ENCODE measurements at regions not wholly inside any gene's neighbourhood (a gene's known extent, or its start where the extent isn't known, plus 50 kb on each side); places are given as distances from the start of the nearest gene placed in this dataset.

DNA sequence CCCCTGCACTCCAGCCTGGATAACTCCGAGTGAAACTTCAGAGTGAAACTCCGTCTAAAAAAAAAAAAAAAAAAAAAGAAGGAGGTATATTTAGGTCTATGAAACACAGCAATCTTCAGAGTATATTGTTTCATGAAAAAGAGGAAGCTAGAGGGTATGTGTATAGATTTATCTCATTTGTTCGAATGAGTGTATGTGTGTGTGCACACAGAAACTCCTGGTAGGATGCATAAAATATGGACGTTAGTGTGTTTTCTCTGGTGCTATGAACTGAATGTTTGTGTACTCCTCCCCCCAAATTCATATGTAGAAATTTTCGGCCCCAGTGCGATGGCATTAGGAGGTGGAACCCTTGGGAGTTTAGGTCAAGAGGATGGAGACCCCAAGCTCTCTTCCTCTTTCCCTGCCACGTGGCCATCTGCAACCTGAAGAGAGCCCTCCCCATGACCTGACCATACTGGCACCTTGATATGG is 98.6 kb upstream of the KLF13 start:
- Histone ChIP-seq H3K4me3 (no peak overlapping the region), H3K27me3 (replicated peaks; ENCODE audit: insufficient read depth) (no peaks in the 10 kb centered on the region), H3K27ac (no peak overlapping the region), H3K9me3 (no peaks in the 10 kb centered on the region), H3K36me3 (no peaks in the 10 kb centered on the region), H3K4me1 (replicated peaks) (no peaks in the 10 kb centered on the region)
- TF ChIP-seq POLR2A (IDR thresholded peaks at IDR 0.05) (no peak), POLR2AphosphoS5 (IDR thresholded peaks at IDR 0.05) (no peak)
- 84% methylated on average over 7 of the region's 7 CpGs for WGBS
- intact Hi-C loops (cut with DNase I), result no loop called here
- no peak for DNase-seq (ENCODE audit: low spot score)

DNA sequence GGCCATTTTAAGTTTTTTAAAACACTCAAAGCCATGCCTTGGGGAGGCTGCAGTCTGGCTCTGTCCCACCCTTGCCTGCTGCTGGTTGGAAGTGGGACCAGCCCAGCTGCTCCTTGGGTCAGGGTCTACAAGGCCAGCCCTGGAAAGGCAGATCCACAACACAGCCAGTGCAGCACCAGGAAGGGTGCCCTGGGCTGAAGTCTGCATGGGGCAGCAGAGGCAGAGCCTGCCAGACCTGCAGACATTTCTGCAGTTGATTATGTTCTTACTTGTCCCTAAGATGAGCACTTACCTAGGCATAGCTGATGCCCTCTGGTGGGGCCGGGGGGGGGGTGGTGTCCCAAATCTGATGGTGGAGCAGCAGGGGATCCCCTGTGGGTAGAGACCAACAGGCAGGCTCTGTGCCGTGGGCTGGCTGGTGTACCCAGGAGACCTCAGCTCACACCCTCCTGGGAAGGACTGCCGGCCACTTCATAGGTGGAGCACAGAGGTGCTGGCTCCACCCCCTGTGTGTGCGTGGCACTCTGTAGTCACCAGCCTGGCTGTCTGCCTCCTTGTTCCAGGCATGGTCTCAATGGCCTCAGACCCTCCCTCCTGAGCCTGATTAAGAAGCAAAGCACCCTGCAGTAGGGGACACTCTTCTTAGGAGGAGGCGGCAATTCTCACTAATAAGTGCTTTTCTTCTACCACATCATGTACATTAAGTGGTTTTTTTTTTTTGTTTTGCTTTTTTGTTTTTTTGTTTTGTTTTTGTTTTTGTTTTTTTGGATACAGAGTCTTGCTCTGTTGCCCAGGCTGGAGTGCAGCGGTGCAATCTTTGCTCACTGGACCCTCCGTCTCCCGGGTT is 97.4 kb upstream of the KLF13 start:
- Histone ChIP-seq H3K4me1 (replicated peaks) (no peaks in the 10 kb centered on the region), H3K27me3 (replicated peaks; ENCODE audit: insufficient read depth) (no peaks in the 10 kb centered on the region), H3K27ac (no peak overlapping the region), H3K9me3 (no peaks in the 10 kb centered on the region), H3K4me3 (no peak overlapping the region), H3K36me3 (no peaks in the 10 kb centered on the region)
- intact Hi-C loops (cut with DNase I), result no loop called here
- DNase-seq (ENCODE audit: low spot score), result no peak
- WGBS, result 73% methylated on average over 8 of the region's 8 CpGs
- TF ChIP-seq, protein P1, sequence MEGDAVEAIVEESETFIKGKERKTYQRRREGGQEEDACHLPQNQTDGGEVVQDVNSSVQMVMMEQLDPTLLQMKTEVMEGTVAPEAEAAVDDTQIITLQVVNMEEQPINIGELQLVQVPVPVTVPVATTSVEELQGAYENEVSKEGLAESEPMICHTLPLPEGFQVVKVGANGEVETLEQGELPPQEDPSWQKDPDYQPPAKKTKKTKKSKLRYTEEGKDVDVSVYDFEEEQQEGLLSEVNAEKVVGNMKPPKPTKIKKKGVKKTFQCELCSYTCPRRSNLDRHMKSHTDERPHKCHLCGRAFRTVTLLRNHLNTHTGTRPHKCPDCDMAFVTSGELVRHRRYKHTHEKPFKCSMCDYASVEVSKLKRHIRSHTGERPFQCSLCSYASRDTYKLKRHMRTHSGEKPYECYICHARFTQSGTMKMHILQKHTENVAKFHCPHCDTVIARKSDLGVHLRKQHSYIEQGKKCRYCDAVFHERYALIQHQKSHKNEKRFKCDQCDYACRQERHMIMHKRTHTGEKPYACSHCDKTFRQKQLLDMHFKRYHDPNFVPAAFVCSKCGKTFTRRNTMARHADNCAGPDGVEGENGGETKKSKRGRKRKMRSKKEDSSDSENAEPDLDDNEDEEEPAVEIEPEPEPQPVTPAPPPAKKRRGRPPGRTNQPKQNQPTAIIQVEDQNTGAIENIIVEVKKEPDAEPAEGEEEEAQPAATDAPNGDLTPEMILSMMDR (IDR thresholded peaks at IDR 0.05), result no peak
- TF ChIP-seq POLR2AphosphoS5 (IDR thresholded peaks at IDR 0.05) (no peak), POLR2A (IDR thresholded peaks at IDR 0.05) (no peak)

DNA sequence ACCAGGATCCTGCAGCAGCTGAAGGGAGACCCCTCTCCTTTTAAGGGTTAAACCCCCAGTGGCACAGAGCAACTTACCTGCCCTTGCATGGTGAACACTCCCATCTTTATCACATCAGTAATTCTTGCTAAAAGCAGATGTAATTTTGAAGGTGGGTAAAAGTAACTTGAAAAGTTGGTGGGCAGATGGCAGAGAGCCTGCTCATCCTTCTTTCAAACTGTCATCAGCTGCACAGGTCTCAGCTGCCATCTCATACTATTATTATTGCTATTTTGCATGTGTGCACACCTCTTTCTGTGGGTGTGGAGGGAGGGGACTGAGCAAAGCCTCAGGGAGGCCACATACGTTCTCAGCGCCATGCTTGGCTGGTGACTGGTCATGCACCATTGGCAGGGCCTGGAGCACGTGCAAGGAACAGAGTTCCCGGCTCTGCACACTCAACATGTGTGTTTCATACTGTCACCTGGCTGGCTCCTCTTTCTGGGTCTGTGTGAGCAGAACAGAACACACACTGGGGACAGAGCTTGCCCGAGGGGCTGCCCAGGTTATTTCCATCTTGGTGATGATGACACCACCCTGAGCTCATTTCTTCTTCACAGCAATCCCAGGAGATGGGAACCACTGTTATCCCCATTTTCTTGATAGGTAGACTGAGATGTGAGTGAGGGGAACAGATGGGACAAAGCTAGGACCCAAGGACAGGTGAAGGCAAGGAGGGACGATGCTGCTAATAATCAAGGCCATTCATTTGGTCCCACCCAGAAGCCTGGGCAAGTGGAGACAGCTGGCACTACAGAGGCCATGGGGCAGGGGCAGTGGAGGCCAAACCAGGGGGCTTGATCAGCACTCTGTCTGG is 95.8 kb upstream of the KLF13 start:
- TF ChIP-seq, protein P1 (IDR thresholded peaks at IDR 0.05), result no peak
- no peak for TF ChIP-seq POLR2AphosphoS5 (IDR thresholded peaks at IDR 0.05)
- no peak for TF ChIP-seq POLR2A (IDR thresholded peaks at IDR 0.05)
- 82% methylated on average over 6 of the region's 6 CpGs for WGBS
- Histone ChIP-seq H3K9me3 (no peaks in the 10 kb centered on the region), H3K27ac (no peak overlapping the region), H3K4me1 (replicated peaks) (no peaks in the 10 kb centered on the region), H3K4me3 (no peak overlapping the region), H3K36me3 (no peaks in the 10 kb centered on the region), H3K27me3 (replicated peaks; ENCODE audit: insufficient read depth) (no peaks in the 10 kb centered on the region)
- no peak for DNase-seq (ENCODE audit: low spot score)
- intact Hi-C loops (cut with DNase I), result no loop called here

DNA sequence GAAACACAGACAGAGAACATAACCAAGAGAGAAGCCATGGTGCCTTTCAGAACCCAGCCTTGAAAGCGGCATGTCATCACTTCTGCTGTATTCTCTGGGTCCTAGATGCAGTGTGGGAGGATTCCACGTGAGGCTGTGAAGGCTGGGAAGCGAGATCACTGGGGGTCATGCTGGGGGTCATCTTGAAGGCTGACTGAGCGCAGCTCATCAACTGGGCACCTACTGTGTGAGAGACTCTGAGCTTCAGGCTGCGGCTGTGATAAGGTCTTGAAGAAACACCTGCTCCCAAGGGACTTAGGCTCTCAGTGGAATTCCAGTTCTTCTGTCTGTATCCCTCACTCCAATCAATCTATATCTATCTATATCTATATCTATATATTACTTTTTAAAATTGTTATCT is 91.8 kb upstream of the KLF13 start:
- no peak overlapping the region for H3K27ac ChIP-seq
- no peaks in the 10 kb centered on the region for H3K27me3 ChIP-seq (replicated peaks; ENCODE audit: insufficient read depth)
- H3K9me3 ChIP-seq, result no peaks in the 10 kb centered on the region
- intact Hi-C loops (cut with DNase I), result no loop called here
- TF ChIP-seq, protein P1 (IDR thresholded peaks at IDR 0.05), result no peak
- TF ChIP-seq POLR2AphosphoS5 (IDR thresholded peaks at IDR 0.05), result no peak
- TF ChIP-seq POLR2A (IDR thresholded peaks at IDR 0.05), result no peak
- no peak overlapping the region for H3K4me3 ChIP-seq
- 75% methylated on average over 5 of the region's 5 CpGs for WGBS
- H3K4me1 ChIP-seq (replicated peaks), result no peaks in the 10 kb centered on the region
- H3K36me3 ChIP-seq, result no peaks in the 10 kb centered on the region
- DNase-seq (ENCODE audit: low spot score), result no peak

All from prostate gland (tissue), 2 donors.